Keratinocyte (primary cell): ENCODE measurements at regions not wholly inside any gene's neighbourhood (a gene's known extent, or its start where the extent isn't known, plus 50 kb on each side); places are given as distances from the start of the nearest gene placed in this dataset.

Experiments used
- EZH2 ChIP-seq: IDR thresholded peaks from one replicate; pipeline ENCODE4 v1.6.1; 2012; ENCODE audit warnings: inconsistent platforms, mild to moderate bottlenecking, low read length, moderate library complexity
- TF ChIP-seq, protein P1 (sequence below), 3 experiments: IDR thresholded peaks in 1 of 3; conservative IDR thresholded peaks in 1 of 3; optimal IDR thresholded peaks in 1 of 3; 2 replicates in 2 of 3; 3 replicates in 1 of 3; pipeline versions ENCODE3 to v1.5.1; 2011; ENCODE audit warnings: low read length in 3 of 3, mild to moderate bottlenecking in 3 of 3, moderate library complexity in 2 of 3, control low read depth in 1 of 3, inconsistent platforms in 1 of 3; ENCODE audit not compliant: insufficient read depth in 2 of 3; ENCODE audit errors: extremely low read depth in 1 of 3

DNA sequence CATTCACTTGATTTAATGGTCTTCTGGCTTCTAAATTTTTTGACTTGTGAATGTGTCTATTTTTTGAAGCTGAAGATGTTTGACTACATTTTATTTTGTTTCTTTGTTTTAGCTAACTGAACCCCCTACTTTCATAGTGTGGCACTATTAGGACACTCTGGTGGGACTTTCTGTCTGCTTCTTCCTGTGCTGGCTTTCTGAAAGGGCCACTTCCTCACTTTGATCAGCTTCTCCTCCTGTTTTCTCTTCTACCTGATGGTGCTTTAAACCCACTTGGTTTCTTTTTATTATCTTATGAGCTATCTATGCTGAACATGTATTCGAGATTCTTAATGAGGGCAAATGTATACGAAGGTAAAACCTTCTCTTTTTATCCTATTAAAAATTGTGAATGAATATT is 186.1 kb upstream of the CASK start:
- TF ChIP-seq, protein P1, sequence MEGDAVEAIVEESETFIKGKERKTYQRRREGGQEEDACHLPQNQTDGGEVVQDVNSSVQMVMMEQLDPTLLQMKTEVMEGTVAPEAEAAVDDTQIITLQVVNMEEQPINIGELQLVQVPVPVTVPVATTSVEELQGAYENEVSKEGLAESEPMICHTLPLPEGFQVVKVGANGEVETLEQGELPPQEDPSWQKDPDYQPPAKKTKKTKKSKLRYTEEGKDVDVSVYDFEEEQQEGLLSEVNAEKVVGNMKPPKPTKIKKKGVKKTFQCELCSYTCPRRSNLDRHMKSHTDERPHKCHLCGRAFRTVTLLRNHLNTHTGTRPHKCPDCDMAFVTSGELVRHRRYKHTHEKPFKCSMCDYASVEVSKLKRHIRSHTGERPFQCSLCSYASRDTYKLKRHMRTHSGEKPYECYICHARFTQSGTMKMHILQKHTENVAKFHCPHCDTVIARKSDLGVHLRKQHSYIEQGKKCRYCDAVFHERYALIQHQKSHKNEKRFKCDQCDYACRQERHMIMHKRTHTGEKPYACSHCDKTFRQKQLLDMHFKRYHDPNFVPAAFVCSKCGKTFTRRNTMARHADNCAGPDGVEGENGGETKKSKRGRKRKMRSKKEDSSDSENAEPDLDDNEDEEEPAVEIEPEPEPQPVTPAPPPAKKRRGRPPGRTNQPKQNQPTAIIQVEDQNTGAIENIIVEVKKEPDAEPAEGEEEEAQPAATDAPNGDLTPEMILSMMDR (optimal IDR thresholded peaks at IDR 0.05 in 1 of 3, IDR thresholded peaks at IDR 0.05 in 1 of 3, conservative IDR thresholded peaks at IDR 0.05 in 1 of 3; ENCODE audit: extremely low read depth in 1 of 3, insufficient read depth in 2 of 3, low read length in 3 of 3) = no peak
- no peak for TF ChIP-seq EZH2
